ENCODE measurements at regions not wholly inside any gene's neighbourhood (a gene's known extent, or its start where the extent isn't known, plus 50 kb on each side); places are given as distances from the start of the nearest gene placed in this dataset.

DNA sequence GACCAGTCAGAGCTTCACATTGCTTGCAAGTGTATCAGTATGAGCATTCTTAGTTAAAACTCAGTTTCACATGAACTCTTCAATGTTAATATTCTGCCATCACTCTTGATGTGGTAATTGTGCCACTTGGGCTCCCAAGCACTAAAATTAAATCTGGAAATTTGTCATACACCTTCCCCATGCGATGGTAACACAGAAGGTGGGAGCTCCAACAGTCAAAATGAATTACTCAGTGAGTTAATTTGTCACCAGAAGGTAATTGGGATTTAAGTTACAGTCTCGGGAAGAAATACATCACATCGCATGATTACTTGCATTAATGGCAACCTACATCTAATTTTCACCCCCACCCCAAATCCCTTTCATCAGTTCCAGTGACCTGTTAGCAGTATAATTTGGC is 376.5 kb upstream of the DAB1 start:
- DNase-seq (ENCODE audit: low spot score) = no peak

DNA sequence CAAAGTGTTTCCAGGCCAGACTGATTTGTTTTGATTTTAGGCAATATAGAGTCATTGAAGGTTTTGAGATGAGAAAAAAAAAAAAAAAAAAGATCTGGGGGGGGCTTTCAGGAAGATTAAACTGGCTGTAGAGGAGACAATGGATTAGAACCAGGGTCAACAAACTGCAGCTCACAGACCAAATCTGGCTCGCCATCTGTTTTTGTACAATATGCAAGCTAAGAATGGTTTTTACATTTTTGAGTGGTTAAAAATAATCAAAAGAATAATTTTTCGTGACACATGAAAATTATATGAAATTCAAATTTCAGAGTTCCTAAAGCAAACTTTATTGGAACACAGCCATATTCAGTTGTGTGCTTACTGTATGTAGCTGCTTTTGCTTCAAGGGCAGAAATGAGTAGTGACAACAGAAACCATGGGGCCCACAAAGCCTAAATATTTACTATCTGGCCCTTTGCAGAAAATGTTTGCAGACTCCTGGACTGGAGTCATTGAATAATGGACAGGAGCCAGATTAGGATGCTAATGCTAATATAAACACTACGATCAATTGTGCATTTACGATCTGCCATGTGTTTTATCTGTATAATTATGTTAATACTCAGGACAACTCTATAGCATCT is 375.7 kb upstream of the DAB1 start:
- DNase-seq (ENCODE audit: low spot score) = no peak

DNA sequence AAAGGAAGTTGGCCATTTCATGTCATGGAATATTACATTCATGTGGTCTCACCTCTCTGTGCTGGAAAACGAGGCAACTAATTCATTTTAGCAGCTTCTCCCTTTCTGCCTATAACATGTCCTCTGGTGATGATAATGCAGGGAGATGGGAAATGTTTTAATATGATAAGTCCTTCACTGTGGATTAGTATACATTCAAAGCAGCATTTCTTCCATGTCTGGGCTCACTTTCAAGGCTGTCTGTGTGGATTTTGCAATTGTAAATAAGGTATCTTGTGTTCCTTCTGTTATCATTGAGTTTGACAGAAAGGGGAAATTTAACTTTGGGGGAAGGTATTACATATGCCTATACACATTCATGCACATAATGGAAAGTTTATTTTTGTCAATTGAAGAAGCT is 374.7 kb upstream of the DAB1 start:
- no peak for DNase-seq (ENCODE audit: low spot score)

DNA sequence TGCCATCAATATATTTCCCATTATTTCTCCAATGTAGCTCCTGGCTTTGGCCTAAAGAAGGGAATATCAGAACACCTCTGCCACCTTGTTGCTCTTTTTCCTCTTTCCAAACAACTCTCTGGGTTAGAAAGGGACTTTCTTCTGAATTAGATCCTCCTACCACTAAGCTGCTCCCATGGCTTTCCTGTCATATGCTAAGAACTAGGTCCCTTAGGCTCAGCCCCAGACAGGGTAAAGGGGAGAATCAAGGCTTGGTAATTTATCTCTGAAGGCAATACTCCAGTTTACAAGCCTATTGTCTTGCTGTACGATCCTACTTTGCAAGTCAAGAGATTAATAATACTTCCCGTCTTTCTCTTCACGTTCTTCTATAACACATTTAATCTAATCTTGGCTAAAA is 373.2 kb upstream of the DAB1 start:
- DNase-seq (ENCODE audit: low spot score) = no peak

DNA sequence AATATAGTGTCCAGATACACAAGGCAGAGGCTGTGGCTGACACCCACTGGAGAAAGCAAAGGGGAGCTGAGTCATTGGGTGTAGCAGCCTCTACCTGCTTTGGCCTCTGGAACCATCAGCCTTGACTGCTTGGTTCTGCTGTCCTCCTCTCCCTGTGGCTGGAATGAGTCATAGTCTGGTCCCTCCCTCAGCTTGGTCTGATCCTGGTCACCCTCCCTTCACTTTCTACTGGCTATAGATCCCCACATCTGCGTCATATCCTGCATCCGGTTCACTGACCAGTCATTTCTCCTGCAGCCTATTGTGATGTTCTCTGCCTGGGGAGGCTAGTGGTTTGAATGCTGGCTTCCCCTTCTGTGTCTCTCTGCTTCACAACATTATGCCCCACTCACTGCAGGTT is 372.8 kb upstream of the DAB1 start:
- DNase-seq (ENCODE audit: low spot score) = no peak

DNA sequence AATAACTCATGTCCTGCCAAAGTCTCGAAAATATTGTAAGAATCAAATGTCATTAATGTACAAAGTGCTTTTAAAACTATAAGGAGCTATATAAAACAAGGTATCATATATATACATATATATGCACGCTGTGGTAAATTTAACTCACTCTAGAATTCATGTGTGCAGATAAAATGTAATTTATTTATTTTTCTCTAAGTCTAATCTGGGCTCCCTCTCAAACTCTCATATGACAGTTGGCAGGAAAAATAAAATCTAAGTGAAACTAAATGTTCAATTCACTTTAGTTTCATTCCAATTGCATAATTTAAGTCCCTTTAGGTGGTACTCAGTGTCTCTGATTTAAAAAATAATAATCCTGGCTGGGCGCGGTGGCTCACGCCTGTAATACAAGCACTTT is 372.0 kb upstream of the DAB1 start:
- no peak for DNase-seq (ENCODE audit: low spot score)

DNA sequence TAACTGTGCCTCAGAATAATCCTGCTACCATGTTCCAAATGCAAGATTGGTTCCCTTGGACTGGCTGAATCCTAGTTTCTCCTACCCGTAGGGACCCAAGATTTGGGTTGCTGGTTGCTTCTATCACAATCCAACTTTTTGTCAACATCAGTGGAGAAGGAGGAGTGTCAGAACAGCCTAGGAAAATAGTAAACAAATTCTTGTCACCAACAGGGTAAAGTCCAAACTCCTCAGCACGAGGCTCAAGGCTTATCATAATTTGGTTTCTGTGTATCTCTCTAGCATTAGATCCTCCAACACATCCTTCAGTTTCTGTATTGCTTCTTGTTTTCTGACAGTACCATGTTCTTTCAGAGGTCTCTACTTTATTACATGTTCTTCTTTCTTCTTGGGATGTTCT is 370.2 kb upstream of the DAB1 start:
- no peak for DNase-seq (ENCODE audit: low spot score)

DNA sequence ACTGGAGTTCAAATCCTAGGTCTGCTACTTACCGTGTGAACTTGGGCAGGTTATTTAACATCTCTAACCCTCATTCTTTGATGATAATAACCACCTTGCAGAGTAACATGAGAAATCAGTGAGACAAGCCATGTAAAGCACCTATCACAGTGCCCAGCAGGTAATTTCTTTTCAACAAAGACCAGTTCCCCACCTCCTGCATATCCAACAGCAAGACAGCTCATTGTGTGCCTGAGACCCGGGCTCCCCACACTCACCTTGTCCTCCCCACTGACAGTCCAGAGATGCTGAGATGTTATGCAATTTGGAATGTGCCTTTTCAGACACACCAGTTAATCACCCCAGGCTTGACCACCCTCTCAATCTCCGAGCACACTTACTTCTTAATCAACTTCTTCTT is 367.6 kb upstream of the DAB1 start:
- DNase-seq (ENCODE audit: low spot score) = no peak

DNA sequence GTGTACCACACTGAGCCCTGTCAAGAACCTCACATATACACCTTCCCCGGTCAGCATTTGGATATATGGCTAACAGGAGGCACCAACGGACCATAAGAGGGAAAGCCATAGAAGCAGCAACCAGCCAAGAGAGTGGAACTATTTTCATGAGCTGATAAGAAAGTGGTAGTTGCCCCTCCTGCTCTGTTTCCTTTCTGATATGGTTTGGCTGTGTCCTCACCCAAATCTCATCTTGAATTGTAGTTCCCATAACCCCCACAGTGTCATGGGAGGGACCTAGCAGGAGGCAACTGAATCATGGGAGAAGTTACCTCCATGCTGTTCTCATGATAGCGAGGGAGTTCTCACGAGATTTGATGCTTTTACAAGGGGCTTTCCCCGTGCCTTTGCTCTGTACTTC is 366.1 kb upstream of the DAB1 start:
- no peak for DNase-seq (ENCODE audit: low spot score)

DNA sequence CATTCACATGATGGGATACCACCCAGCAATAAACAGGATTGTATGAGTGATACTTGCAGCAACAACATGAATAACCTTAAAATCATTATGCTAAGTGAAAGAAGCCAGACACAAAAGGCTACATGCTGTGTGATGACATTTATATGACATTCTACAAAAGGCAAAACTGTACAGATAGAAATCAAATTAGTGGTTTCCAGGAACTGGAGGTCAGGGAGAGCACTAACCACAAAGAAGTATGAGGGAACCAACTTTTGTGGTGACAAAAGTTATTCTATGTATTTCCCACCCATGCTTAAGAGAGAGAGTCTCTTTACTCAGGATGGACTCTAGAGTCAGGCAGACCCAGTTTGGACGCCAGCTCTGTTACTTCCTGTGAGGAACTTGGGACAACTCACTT is 364.5 kb upstream of the DAB1 start:
- no peak for DNase-seq (ENCODE audit: low spot score)

DNA sequence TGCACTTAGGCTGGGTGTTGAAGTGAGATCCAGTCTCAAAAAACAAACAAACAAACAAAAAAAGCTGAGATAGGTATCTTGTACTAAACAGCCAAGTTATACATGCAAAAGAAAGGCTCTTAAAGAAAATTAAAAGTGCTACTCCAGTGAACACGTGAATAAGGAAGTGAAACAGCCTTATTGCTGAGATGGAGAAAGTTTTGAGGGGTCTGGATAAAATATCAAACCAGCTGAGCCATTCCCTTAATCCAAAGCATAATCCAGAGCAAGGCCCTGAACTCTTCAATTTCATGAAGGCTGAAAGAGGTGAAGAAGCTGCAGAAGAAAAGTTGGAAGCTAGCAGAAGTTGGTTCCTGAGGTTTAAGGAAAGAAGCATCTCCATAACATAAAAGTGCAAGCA is 360.5 kb upstream of the DAB1 start:
- DNase-seq (ENCODE audit: low spot score) = no peak

DNA sequence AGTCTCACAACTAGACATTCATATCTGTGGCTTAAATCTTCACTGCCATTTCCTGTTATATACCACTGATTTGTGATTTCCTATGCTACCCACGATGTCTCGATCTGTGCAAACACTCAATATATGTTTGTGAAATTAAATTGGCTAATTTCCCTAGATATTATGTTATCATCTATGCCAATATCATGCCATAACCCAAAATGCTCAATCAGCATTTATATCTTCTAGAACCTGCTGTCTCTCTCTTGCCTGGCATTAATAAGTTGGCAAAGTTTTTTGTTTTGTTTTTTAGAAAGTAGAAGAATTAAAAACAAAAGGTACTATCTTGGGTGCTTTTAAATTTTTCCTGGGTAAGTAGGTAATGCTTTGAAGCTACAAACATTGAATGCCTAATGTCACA is 358.5 kb upstream of the DAB1 start:
- DNase-seq (ENCODE audit: low spot score) = no peak

DNA sequence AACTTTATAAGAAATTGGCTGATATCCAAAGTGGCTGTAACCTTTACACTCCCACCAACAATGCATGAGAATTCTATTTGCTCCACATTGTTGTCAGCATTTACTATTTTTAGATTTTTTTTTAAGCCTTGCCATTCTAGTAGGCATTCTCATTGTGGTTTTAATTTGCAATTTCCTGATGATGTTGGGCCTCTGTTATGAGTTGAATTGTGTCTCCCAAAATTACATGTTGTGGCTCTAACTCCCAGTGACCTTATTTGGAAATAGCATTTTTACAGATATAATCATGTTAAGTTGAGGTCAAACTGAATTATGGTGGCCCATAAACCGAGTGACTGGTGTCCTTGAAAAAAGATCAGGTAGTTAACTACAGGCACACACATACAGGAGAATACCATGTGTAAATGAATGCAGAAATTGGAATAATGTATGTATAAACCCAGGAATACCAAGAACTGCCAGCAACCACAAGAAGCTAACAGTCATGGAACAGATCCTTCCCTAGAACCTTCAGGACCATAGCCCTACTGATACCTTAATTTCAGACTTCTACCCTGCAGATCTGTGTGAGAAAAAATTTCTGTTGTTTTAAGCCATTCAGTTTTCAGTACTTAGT is 348.8 kb upstream of the DAB1 start:
- no peak for DNase-seq (ENCODE audit: low spot score)

DNA sequence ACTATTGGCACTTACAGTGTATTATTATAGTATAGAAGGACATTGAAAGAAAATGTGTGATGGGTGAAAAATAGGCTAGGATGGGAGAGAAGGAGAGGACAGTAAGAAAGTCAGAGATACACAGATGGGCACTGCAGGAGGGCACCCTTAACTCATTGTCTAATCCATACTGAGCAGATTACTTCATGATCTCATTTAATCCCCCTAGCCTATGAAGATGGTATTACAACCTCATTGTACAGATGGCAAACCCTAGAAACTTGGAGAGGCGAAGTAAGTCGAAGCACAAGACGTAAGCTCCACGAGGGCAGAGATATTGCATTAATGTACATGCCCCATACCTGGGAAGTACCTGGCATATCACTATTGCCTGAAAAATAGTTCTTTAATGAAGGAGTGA is 346.9 kb upstream of the DAB1 start:
- no peak for DNase-seq (ENCODE audit: low spot score)

DNA sequence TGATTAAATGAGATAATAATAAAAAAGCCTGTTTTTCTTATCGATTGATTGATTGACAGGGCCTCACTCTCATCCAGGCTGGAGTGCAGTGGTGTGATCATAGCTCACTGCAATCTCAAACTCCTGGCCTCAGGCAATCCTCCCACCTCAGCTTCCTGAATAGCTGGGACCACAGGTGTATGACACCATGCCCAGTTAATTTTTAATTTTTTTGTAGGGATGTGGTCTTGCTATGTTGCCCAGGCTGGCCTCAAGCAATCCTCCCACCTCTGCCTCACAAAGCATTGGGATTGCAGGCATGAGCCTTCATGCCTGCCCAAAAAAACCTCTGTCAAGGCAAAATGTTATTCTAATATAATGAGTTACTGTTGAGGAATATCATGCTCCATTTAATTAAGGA is 346.4 kb upstream of the DAB1 start:
- no peak for DNase-seq (ENCODE audit: low spot score)

DNA sequence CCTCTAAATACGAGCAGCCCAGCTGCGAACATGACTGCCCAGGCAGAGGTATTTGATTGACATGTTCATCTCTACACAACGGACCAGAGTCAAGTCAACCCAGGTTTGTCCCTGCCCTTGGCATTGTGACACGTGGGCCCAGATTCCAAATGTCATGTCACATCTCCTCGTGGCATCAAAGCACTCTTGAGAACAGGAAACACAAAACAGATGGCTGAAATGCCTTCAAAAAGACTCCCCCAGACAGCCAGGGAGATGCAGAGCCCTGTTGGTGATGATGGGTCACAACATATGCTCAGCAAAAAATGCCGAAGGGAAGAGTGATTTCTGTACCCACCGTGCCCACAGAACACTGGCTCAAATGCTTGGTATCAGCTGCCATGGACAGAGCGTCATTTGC is 337.8 kb upstream of the DAB1 start:
- DNase-seq (ENCODE audit: low spot score) = no peak

DNA sequence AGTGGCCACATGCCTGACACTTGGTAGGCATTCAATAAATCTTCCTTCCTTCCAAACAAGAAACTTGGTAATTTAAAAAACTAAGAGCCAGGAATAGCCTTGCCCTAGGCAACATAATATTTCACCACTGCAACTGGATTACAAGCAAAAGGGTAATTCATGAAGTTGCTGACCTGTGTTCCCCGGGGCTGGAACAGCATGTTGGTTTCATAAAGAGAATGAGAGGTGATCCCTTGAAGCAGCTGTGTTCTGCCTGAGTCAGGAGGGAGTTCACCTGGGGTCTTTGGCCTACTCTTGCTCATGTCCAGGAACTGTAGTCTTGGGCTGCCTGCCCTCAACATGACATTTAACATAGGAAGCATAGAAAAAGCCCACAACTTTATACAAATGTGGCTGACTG is 329.0 kb upstream of the DAB1 start:
- DNase-seq (ENCODE audit: low spot score) = no peak

DNA sequence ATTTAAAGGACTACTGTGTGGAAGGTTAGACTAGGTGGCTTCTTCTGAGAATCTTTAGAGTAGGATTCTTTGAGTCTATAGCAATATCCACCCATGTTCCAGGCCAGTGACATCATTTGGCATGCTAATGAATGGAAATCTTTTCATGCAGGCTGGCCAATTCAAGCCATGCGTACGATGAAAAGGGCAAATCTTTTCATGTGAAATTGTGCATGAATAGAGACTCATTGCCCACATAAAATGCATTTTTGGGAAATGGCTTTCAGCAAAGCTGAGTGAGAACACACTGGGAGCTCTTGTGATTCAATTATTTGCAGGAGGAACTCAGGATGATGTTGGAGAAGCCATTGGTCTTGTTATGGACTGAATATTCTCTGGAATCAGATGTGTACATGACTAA is 324.9 kb upstream of the DAB1 start:
- DNase-seq (ENCODE audit: low spot score) = no peak

DNA sequence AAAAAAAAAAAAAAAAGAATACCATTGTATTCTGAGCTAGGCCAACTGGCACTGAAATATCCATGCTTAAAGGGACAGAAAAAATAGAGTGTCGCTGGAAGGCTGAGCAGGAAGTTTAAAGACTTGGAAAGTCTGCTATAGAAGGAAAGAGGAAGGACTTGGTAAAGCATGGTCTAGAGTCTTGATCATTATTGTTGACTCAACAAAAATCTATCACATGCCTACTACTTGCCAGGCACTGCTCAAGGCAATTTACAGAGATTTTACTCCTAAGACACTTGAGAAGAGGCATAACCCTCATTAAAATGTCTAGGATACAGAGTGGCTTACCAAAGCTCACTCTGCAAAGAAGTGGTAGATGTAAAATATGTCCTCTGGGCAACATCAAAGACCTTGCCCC is 324.0 kb upstream of the DAB1 start:
- peak; percentile 9 for DNase-seq (ENCODE audit: low spot score)

DNA sequence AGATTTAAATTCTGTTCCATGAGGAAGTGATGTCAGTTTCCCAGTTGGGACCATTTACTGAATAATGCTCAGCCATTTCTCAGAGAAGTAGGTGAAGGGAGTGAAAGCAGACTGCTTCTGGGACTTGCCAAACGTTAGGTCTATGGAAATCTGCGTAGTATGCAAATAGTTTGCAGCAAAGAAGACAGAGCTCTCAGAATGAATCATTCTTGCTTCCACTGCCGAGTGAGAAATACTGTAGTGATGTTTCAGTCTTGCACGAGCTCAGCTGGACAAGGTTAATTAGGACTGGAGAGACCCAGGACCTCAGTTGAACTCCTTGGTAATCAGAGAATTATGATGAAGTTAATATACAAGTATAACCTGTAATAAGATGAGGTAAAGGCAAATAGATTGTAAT is 317.7 kb upstream of the DAB1 start:
- DNase-seq (ENCODE audit: low spot score) = no peak

DNA sequence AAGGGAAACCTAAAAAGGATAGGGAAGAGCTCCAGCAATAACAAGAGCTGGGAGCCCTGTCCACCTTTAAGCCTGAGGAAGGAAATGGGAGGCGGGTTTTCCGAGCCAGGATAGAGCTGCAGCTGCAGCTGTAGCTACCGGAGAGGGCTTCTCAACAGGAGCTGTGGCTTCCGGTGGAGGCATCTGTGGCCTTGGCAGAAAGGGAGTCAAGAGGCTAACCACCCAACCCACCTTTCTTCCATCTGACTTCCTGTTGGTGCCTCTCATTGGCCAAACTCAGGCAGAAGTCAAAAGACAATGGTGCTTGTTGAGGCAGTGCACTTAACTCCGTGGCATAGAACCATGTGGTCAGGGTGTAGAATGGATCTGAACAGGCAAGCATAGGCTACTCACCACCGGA is 313.1 kb upstream of the DAB1 start:
- no peak for DNase-seq (ENCODE audit: low spot score)

DNA sequence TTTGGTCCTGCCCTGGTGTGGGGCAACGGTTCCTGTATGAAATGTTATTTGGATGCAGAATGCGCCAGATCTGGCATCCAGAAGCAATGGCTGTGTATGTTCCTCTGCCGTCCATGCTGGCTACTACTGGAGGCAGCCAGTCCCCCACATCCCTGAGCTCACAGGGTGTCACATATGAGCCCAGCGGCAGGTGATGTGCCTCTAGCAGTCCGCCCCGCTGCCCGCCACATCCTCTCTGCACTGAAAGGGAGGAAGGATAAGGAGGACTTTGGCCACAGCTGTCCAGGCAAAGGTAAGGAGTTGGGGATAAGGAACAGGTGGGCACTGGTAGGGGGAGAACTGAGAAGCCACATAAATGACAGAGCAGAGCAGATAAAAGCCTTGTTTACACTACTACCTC is 305.3 kb upstream of the DAB1 start:
- DNase-seq (ENCODE audit: low spot score) = no peak

DNA sequence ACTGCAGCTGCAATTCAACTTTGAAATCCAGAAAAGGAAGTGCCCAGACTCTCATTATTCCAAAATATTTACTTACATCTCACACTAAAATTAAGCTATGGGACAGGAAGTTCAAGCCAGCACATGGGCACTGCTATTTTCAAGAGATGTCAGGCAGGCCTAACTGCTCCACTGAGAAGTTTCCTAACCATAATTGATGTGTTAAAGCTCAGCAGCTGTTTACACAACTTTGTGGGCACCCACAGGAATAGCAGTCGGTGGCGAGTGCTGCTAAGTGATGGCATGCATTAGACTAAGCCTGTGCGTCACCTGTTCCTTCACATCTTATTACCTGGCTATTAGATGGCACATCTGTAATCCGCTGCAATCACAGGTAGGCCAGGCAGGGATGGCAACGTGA is 303.3 kb upstream of the DAB1 start:
- DNase-seq (ENCODE audit: low spot score) = no peak

DNA sequence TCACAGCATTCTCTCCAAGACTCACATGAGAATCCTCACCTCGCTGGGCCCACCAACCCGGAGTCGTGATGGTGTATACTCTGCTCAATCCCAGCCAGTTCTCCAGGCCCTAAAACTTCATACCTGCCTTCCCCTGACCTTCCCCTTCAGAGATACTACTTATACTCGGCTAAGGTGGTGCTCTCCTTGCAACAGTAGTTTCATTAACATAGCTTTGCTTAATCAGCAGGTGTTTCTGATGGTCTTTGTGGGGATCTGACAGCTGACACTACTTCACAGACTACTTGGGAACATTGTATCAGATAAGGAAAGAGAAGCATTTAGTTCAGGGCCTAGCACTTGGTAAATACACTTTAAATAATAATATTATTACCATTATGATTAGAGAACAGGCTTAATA is 301.5 kb upstream of the DAB1 start:
- DNase-seq (ENCODE audit: low spot score) = no peak

DNA sequence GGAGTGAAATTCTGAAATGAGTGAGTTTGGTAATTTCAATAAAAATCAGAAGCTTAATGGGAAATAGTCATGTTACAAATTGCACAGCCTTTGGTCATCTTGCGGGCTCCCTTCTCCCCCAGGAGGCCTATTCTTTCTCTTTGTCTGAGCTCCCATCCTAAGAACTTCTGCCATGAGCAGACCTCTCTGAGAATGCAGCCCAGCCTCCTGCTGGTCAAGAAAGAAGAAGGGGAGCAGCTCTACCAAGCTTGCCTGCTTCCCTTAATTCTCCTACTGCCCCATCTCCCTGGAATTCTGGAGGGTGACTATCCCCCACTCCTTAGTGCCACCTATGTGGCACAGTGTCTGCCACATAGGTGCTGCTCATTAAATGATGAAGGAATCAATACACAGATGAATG is 300.7 kb upstream of the DAB1 start:
- no peak for DNase-seq (ENCODE audit: low spot score)
